Inflammatory macrophage (primary cell): ENCODE measurements at regions not wholly inside any gene's neighbourhood (a gene's known extent, or its start where the extent isn't known, plus 50 kb on each side); places are given as distances from the start of the nearest gene placed in this dataset.

ENCODE experiments used
- DNase-seq, 2 donors: peaks; one replicate each; pipeline ENCODE4 v3.0.0-alpha.2; 2020 to 2022

- no peak for DNase-seq
These were observed 214.6 kb upstream of the TLE4 start for GRCh38 chr9:79357194-79357593.

- DNase-seq, result peak; percentile 74 to 78
These were observed 214.1 kb upstream of the TLE4 start for GRCh38 chr9:79357616-79358015.

GRCh38 chr9:79360387-79361347 is 211.1 kb upstream of the TLE4 start:
- DNase-seq, result no peak

GRCh38 chr9:79362100-79363081 is 209.4 kb upstream of the TLE4 start:
- DNase-seq, result no peak

GRCh38 chr9:79369676-79370075 is 202.1 kb upstream of the TLE4 start:
- no peak for DNase-seq

GRCh38 chr9:79371301-79371700 is 200.5 kb upstream of the TLE4 start:
- no peak for DNase-seq

GRCh38 chr9:79371948-79372555 is 199.7 kb upstream of the TLE4 start:
- DNase-seq, result no peak

- DNase-seq, result no peak
These were observed 194.4 kb upstream of the TLE4 start for GRCh38 chr9:79377339-79377855.

- DNase-seq, result no peak
These were observed 193.7 kb upstream of the TLE4 start for GRCh38 chr9:79378107-79378506.

GRCh38 chr9:79382044-79382443 is 189.7 kb upstream of the TLE4 start:
- DNase-seq, result no peak

- peak in 1 of 2 donors; percentile 2 for DNase-seq
These were observed 189.3 kb upstream of the TLE4 start for GRCh38 chr9:79382458-79382857.

- no peak for DNase-seq
These were observed 188.7 kb upstream of the TLE4 start for GRCh38 chr9:79383096-79383495.

- no peak for DNase-seq
These were observed 187.7 kb upstream of the TLE4 start for GRCh38 chr9:79384091-79384490.

- no peak for DNase-seq
These were observed 187.3 kb upstream of the TLE4 start for GRCh38 chr9:79384501-79384900.

- DNase-seq, result no peak
These were observed 184.5 kb upstream of the TLE4 start for GRCh38 chr9:79387101-79387835.

- DNase-seq, result no peak
These were observed 181.6 kb upstream of the TLE4 start for GRCh38 chr9:79390077-79390698.

GRCh38 chr9:79390781-79391770 is 180.7 kb upstream of the TLE4 start:
- DNase-seq, result no peak

GRCh38 chr9:79395228-79395627 is 176.5 kb upstream of the TLE4 start:
- DNase-seq, result peak in 1 of 2 donors; percentile 19

- no peak for DNase-seq
These were observed 176.0 kb upstream of the TLE4 start for GRCh38 chr9:79395755-79396154.

GRCh38 chr9:79396168-79396567 is 175.6 kb upstream of the TLE4 start:
- DNase-seq, result no peak
